ENCODE measurements at regions not wholly inside any gene's neighbourhood (a gene's known extent, or its start where the extent isn't known, plus 50 kb on each side); places are given as distances from the start of the nearest gene placed in this dataset.

- Histone ChIP-seq H3K4me3 (no peak overlapping the region), H3K36me3 (ENCODE audit: low read depth, missing control alignments) (no peaks in the 10 kb centered on the region), H3K9me3 (no peaks in the 10 kb centered on the region), H3K27ac (no peak overlapping the region), H3K4me1 (no peaks in the 10 kb centered on the region), H3K27me3 (no peaks in the 10 kb centered on the region)
- intact Hi-C loops (cut with DNase I; ENCODE audit: low total_unique reads): no loop called here
- 73 to 86% methylated on average over 6 of the region's 6 CpGs for WGBS, 2 donors
- no peak for DNase-seq
- TF ChIP-seq POLR2A (IDR thresholded peaks at IDR 0.05): no peak
- TF ChIP-seq, protein P1, sequence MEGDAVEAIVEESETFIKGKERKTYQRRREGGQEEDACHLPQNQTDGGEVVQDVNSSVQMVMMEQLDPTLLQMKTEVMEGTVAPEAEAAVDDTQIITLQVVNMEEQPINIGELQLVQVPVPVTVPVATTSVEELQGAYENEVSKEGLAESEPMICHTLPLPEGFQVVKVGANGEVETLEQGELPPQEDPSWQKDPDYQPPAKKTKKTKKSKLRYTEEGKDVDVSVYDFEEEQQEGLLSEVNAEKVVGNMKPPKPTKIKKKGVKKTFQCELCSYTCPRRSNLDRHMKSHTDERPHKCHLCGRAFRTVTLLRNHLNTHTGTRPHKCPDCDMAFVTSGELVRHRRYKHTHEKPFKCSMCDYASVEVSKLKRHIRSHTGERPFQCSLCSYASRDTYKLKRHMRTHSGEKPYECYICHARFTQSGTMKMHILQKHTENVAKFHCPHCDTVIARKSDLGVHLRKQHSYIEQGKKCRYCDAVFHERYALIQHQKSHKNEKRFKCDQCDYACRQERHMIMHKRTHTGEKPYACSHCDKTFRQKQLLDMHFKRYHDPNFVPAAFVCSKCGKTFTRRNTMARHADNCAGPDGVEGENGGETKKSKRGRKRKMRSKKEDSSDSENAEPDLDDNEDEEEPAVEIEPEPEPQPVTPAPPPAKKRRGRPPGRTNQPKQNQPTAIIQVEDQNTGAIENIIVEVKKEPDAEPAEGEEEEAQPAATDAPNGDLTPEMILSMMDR (IDR thresholded peaks at IDR 0.05): no peak
These were observed 729.4 kb downstream of the EFNB2 start for GRCh38 chr13:105805892-105806627.

GRCh38 chr13:105804561-105805190, 730.8 kb downstream of the EFNB2 start:
- DNase-seq: no peak
- H3K4me1 ChIP-seq: no peaks in the 10 kb centered on the region
- intact Hi-C loops (cut with DNase I; ENCODE audit: low total_unique reads): no loop called here
- TF ChIP-seq, protein P1 (IDR thresholded peaks at IDR 0.05): no peak
- no peak for TF ChIP-seq POLR2A (IDR thresholded peaks at IDR 0.05)
- H3K9me3 ChIP-seq: no peaks in the 10 kb centered on the region
- 55 to 68% methylated on average over 3 of the region's 3 CpGs for WGBS, 2 donors
- no peaks in the 10 kb centered on the region for H3K27me3 ChIP-seq
- no peaks in the 10 kb centered on the region for H3K36me3 ChIP-seq (ENCODE audit: low read depth, missing control alignments)
- no peak overlapping the region for H3K4me3 ChIP-seq
- H3K27ac ChIP-seq: no peak overlapping the region

DNA sequence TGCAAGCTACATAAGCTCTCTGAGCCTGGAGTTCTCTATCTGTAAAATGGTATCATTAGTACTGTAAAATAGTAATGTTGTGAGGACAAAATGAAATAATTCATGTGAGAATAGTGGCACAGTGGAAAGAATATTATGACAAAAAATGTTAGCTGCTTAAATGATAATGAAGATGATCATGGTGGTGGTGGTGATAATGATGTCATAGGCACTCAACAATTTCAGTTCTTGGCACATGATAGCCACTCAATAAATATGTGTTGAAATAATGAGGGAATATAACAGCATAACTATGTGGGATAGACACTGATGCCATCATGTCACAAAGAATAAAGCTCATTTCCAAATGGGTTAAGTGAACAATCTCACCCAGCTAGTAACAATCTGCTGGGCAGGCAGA, 736.3 kb downstream of the EFNB2 start:
- no peaks in the 10 kb centered on the region for H3K4me1 ChIP-seq
- intact Hi-C loops (cut with DNase I; ENCODE audit: low total_unique reads): no loop called here
- no peak for TF ChIP-seq POLR2A (IDR thresholded peaks at IDR 0.05)
- TF ChIP-seq, protein P1 (IDR thresholded peaks at IDR 0.05): no peak
- H3K27ac ChIP-seq: no peak overlapping the region
- no peaks in the 10 kb centered on the region for H3K27me3 ChIP-seq
- DNase-seq: no peak
- H3K4me3 ChIP-seq: no peak overlapping the region
- H3K36me3 ChIP-seq (ENCODE audit: low read depth, missing control alignments): no peaks in the 10 kb centered on the region
- no peaks in the 10 kb centered on the region for H3K9me3 ChIP-seq

DNA sequence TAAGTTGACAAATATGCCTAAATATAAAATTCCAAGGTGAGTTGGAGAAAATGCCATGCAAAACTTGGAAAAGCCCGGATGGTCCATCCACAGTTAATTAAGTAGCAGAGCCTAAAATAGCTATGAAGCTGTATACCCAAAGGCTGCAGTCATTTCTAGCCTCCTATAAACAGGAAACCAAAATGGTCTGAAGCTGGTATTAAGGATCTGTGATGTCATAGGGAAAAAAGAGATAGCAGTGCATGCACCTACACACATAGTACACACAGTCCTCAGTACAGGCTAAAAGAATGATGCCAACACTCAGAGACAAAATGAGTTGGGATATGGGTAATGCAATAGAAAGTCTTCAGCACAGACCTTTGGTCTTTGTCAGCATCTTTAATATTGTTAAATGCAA, 736.9 kb downstream of the EFNB2 start:
- TF ChIP-seq, protein P1 (IDR thresholded peaks at IDR 0.05): no peak
- TF ChIP-seq POLR2A (IDR thresholded peaks at IDR 0.05): no peak
- WGBS, 2 donors: 39 to 61% methylated on average over 1 of the region's 1 CpG
- H3K36me3 ChIP-seq (ENCODE audit: low read depth, missing control alignments): no peaks in the 10 kb centered on the region
- no peak overlapping the region for H3K4me3 ChIP-seq
- no peak overlapping the region for H3K27ac ChIP-seq
- intact Hi-C loops (cut with DNase I; ENCODE audit: low total_unique reads): no loop called here
- H3K4me1 ChIP-seq: no peaks in the 10 kb centered on the region
- DNase-seq: no peak
- no peaks in the 10 kb centered on the region for H3K9me3 ChIP-seq
- H3K27me3 ChIP-seq: no peaks in the 10 kb centered on the region

DNA sequence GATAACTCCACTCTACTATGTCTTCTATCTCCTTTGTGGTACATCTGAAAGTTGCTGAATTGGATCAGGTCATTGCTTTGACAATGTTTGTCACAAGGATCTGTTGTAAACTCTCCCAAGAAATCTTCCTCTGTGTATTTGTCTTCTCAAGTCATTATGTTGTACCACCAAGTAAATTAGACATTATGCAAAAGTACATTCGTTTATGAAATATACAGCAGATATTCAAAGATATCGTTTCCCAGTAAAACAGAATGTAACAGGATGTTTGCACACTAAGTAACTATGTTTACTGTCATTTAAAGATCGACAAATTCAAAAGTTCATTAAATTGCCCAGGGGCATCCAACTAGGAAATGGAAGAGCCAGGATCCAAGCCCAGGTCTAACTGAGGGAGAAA, 739.4 kb downstream of the EFNB2 start:
- intact Hi-C loops (cut with DNase I; ENCODE audit: low total_unique reads): no loop called here
- Histone ChIP-seq H3K4me1 (no peaks in the 10 kb centered on the region), H3K36me3 (ENCODE audit: low read depth, missing control alignments) (no peaks in the 10 kb centered on the region), H3K9me3 (no peaks in the 10 kb centered on the region), H3K27ac (no peak overlapping the region), H3K27me3 (no peaks in the 10 kb centered on the region), H3K4me3 (no peak overlapping the region)
- no peak for DNase-seq
- WGBS, 2 donors: 84 to 94% methylated on average over 3 of the region's 3 CpGs
- TF ChIP-seq, protein P1 (IDR thresholded peaks at IDR 0.05): no peak
- TF ChIP-seq POLR2A (IDR thresholded peaks at IDR 0.05): no peak
